NCI-H2227 (cell line): ENCODE measurements at regions not wholly inside any gene's neighbourhood (a gene's known extent, or its start where the extent isn't known, plus 50 kb on each side); places are given as distances from the start of the nearest gene placed in this dataset.
"Not testable (repeated sequence)": the region's sequence is repeated elsewhere in the genome, so short reads cannot be mapped to it uniquely, and the experiment has no call there.

Experiments used
- DNase-seq: peaks from one replicate; lab custom pipeline; 2025; ENCODE audit not compliant: unreplicated experiment; lab: John Stamatoyannopoulos, UW

GRCh38 chr12:68422956-68423574, 90.9 kb upstream of the MDM1 start:
- DNase-seq = no peak

DNA sequence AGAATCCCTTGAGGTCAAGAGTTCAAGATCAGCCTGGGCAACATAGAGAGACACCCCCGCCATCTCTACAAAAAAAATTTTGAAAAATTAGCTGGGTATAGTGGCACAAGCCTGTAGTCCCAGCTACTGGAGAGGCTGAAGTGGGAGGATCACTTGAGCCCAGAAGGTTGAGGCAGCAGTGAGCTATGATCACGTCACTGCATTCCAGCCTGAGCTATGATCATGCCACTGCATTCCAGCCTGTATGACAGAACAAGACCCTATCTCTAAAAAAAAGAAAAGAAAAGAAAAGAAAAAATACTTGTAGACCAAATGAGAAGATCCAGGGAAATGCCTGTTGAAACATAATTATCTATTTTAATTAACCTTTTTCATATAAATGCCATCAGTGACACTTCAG, 93.8 kb upstream of the MDM1 start:
- DNase-seq = no peak

DNA sequence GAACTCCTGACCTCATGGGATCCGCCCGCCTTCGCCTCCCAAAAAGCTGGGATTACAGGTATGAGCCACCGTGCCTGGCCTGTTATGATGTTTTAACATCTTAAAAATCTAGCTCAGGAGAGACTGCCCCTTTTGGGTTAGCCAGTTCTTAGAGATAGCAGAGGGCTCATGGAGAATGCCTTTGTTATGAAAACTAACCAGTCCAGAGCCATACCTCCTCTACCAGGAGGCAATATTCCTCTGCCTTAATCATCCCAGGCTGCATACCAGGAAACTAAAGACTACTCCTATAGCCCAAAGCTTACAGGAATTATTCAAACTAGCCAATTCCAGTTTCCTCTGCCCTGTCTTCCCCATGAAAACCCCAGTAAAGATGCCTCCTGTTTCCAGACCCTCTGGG, 96.0 kb upstream of the MDM1 start:
- no peak for DNase-seq

- DNase-seq = no peak
These were observed 96.8 kb upstream of the MDM1 start for GRCh38 chr12:68428724-68429501.

GRCh38 chr12:68429696-68430095, 97.5 kb upstream of the MDM1 start:
- no peak for DNase-seq

- DNase-seq = no peak
These were observed 99.6 kb upstream of the MDM1 start for GRCh38 chr12:68431786-68432185.

DNA sequence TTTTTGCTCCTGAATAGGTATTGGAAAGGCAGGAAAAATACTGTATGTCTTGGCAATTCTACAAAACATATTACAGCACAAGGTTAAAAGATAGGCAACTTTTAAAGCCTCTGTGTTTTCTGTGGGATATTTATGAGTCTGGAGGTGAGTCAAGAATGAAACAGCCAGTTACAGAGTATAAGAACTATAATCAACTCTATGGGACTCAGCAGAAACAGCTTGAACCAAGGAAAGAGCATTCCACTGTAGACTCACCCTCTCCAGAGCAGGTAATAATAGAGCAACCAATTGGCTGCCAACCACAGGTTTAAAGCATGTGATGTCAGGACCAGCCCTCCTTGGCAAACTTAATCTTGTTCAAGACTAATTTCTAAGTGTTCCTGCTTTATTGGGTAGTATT, 100.5 kb upstream of the MDM1 start:
- DNase-seq = no peak

DNA sequence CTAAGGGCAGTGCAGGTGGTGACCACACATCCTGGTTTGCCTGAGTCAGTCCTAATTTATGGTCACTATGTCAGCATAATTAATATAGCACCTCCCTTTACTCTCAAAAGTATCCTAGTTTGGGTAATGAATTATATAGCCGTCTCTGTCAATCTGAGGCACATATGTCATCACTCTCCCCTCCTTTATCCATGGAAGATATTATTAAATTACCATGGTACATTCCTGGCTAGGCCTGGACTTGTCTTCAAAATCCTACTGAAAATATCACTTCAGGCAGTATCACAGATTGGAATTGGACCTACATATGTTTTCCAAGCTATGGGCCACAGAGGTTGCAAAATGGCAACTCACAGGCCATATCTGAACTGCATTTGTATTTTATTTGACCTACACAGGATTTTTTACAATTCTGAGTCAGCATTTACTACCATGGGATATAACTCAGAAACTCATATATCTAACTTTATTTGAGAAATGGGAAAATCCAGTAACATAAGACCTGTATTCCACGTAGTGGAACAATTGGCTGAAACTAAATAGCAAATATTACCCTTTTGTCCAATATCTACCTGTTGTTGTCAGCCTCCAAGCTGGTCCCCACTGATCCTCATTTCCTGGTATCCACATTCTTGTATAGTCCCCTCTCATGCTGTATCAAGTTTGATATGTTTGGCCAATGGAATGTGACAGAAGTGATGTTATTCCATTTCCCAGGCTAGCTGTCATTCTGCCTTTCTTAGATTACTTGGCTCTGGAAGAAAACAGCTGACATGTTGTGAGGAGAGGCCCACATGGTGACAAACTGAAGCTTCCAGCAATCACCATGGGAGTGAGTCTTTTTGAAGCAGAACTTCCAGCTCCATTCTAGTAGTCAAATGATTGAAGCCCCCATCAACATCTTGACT, 102.5 kb upstream of the MDM1 start:
- no peak for DNase-seq

GRCh38 chr12:68435299-68435637, 103.1 kb upstream of the MDM1 start:
- DNase-seq = no peak

DNA sequence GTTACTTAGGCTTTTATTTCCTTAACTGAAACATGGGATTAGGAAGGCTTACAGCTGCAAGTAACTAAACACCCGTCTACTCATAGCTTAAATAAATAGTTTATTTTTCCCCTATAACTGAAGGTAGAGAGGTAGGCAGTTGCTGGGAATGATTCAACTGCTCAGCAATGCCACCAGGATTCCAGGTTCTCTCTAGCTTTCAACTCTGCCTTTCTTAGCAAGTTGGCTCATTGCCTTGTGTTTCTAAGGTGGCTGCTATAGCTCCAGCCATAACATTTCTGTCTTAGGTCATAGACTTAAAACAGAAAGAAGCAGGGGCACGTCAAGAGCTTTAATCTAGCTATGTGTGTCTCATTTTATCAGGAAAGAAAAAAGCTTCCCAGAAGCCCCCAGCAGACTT, 103.7 kb upstream of the MDM1 start:
- no peak for DNase-seq

DNA sequence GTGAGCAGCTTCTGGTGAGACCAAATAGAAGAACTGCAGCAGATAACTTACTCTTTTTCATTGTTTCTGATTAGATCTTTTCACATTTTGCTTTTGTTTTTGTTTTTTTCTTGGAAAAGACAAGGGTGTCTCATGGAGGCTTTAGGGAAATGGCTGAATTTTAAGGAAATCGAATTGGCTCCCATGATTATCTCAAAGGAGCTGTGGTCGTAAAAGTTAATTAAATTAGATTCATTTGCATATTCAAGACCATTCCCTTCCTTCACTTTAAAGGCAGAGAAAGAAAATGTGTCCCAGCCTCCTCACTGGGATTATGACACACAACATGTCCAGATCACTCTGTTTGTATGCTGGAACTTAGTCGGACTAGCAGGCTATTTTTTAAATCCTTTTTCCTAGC, 106.4 kb upstream of the MDM1 start:
- DNase-seq = no peak

- DNase-seq = no peak
These were observed 107.3 kb upstream of the MDM1 start for GRCh38 chr12:68439368-68440045.

- no peak for DNase-seq
These were observed 108.0 kb upstream of the MDM1 start for GRCh38 chr12:68440068-68440581.

DNA sequence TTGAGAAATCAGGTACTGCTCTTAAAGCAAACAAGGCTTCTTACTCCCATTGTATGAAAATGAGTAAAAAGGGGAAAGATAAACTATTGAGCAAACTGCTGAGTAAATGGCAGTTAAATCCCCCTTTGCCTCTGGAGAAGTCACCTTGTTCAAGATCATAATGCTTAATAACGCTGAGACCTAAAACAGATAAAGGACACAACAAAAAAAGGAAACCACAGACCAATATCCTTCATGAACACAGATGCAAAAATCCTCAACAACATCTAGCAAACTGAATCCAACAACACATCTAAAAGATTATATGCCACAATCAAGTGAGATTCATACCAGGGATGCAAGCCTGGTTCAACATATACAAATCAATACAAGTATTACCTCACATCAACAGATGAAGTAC, 109.0 kb upstream of the MDM1 start:
- no peak for DNase-seq

DNA sequence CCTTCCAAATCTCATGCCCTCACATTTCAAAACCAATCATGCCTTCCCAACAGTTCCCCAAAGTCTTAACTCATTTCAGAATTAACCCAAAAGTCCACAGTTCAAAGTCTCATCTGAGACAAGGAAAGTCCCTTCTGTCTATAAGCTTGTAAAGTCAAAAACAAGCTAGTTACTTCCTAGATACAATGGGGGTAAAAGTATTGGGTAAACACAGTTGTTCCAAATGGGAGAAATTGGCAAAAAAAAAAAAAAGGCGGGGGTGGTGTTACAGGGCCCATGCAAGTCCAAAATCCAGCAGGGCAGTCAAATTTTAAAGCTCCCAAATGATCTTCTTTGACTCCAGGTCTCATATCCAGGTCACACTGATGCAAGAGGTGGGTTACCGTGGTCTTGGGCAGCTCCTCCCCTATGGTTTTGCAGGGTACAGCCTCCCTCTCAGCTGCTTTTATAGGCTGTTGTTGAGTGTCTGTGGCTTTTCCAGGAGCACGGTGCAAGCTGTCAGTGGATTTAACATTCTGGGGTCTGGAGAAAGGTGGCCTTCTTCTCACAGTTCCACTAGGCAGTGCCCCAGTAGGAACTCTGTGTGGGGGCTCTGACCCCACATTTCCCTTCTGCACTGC, 110.3 kb upstream of the MDM1 start:
- DNase-seq = not testable (repeated sequence)

- DNase-seq = not testable (repeated sequence)
These were observed 111.5 kb upstream of the MDM1 start for GRCh38 chr12:68443695-68444094.

DNA sequence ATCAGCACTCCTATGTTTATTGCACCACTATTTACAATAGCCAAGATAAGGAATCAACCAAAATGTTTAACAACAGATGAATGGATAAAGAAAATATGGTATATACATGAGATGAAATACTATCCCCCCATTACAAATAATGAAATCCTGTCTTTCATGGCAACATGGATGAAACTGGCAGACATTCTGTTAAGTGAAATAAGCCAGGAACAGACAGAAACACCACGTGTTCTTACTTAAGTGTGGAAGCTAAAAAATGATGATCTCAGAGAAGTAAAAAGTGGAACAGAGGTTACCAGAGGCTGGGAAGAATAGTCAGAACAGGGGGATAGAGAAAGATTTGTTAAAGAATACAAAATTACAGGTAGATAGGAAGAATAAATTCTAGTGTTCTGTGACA, 113.7 kb upstream of the MDM1 start:
- no peak for DNase-seq

DNA sequence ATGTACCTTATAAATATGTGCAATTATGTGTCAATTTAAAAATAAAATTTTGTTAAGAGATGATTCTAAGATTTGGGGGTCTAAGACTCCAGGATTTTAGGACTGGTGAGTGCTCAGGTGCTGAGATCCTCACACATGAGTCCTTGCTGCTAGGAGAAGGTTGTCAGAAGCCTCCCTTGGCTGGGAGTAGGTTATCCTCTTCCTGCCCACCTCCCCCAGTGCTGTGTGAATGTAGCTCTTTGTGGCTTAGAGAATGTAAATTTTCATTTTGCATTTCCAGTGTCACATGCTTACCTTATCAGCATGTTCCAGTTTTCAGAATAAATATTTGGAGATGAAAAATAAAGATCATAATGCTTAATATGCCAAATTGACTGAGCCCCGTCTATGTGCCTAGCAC, 114.2 kb upstream of the MDM1 start:
- no peak for DNase-seq

- no peak for DNase-seq
These were observed 115.0 kb upstream of the MDM1 start for GRCh38 chr12:68446901-68447796.

DNA sequence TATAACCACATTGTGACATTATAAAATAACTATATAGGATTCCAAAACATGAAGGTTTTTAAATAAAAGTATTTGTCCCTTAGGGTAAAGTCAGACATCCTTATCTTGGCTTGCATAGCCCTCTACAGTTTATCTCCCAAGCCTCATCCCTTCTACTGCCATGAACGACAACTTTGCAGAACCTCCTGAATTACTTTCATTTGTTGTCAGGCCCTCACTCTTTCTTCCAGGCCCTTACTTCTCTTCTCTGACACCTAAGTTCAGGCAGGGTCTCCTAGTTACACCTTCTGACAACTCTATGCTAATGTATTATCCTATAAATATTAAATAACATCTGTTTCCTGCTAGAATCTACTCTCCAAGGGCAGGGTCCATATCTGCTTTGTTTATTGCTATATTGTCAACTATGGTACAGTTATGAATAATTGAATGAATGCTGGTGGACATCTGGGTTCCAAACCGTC, 115.7 kb upstream of the MDM1 start:
- DNase-seq = no peak
